Activated CD8-positive, alpha-beta memory T cell treated with anti-CD3 and anti-CD28 coated beads, Interleukin-2, amount 50 U/mL, for 4 hours (primary cell): ENCODE measurements at regions not wholly inside any gene's neighbourhood (a gene's known extent, or its start where the extent isn't known, plus 50 kb on each side); places are given as distances from the start of the nearest gene placed in this dataset.

Experiments used
- DNase-seq: peaks from one replicate; pipeline ENCODE4 v3.0.0-alpha.2; 2020

- DNase-seq, result no peak
Observed at GRCh38 chr12:92208613-92209121, 63.0 kb upstream of the BTG1 start.

DNA sequence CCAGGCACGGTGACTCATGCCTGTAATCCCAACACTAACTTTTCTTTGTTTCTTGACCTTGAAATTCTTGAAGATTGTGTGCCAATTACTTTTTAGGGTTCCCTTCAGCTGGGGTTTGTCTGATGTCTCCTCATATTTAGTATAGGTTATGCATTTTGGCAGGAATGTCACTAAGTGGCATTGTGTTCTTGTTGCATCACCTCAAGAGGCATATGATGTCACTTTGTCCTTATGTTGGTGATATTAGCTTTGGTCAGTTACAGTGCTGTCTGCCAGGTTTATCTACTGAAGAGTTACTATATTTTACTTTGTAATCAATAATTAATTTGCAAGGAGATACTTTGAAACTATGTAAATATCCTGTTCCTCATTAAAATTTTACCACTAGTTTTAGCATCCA is 61.0 kb upstream of the BTG1 start:
- DNase-seq, result no peak

DNA sequence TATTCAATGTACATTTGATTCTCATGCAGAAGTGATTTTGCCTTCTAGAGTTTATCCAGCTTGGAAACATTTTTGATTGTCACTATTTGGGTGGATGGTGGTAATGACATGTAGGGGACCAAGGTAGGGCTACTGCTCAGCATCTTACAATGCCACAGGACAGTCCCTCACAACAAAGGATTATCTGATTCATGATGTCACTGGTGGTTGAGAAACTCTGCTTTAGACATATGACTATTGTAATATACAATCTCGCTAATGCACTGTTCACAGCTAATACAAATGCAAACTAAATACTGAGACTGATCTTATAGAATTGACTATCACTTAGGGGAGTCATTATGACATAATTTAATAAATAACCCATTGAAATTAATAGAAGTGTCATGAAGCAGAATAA is 60.4 kb upstream of the BTG1 start:
- no peak for DNase-seq

- DNase-seq, result no peak
Observed at GRCh38 chr12:92199819-92200576, 54.4 kb upstream of the BTG1 start.

GRCh38 chr12:92197815-92198214 is 52.2 kb upstream of the BTG1 start:
- no peak for DNase-seq

- DNase-seq, result no peak
Observed at GRCh38 chr12:92196368-92196767, 50.7 kb upstream of the BTG1 start.
